OCI-LY3 (cell line): ENCODE measurements at regions not wholly inside any gene's neighbourhood (a gene's known extent, or its start where the extent isn't known, plus 50 kb on each side); places are given as distances from the start of the nearest gene placed in this dataset.

Source experiments
- CTCF ChIP-seq: fragments of 200-600, 300-600 bp; sonication (generic); IDR thresholded peaks from 2 replicates; pipeline ENCODE4 v1.5.1; 2014; ENCODE audit warnings: antibody characterized with exemption, low read length, low read depth
- EZH2phosphoT487 ChIP-seq: fragments of 200-600 bp; shearing (Covaris generic); IDR thresholded peaks from 2 replicates; pipeline ENCODE4 v1.6.1; 2018; ENCODE audit warnings: antibody characterized with exemption, mixed run types, low read depth

- TF ChIP-seq EZH2phosphoT487 (no peak), CTCF (no peak)
Measured at GRCh38 chr14:40523123-40523522, 1083.6 kb upstream of the LRFN5 start.
